HS-27A (cell line): ENCODE measurements at regions not wholly inside any gene's neighbourhood (a gene's known extent, or its start where the extent isn't known, plus 50 kb on each side); places are given as distances from the start of the nearest gene placed in this dataset.
"Not testable (repeated sequence)": the region's sequence is repeated elsewhere in the genome, so short reads cannot be mapped to it uniquely, and the experiment has no call there.

ENCODE experiments used
- DNase-seq: peaks from one replicate; pipeline ENCODE4 v3.0.0-alpha.2; 2012; ENCODE audit warnings: low read depth, missing footprints

- no peak for DNase-seq
These were observed 50.3 kb upstream of the ATP6AP2 start for GRCh38 chrX:40530509-40530908.

GRCh38 chrX:40527543-40527942 is 53.2 kb upstream of the ATP6AP2 start:
- no peak for DNase-seq

- DNase-seq, result no peak
These were observed 54.4 kb upstream of the ATP6AP2 start for GRCh38 chrX:40526412-40526811.

- not testable (repeated sequence) for DNase-seq
These were observed 54.9 kb upstream of the ATP6AP2 start for GRCh38 chrX:40525901-40526300.

GRCh38 chrX:40524423-40524822 is 56.3 kb upstream of the ATP6AP2 start:
- no peak for DNase-seq

GRCh38 chrX:40523852-40524251 is 56.9 kb upstream of the ATP6AP2 start:
- DNase-seq, result no peak

GRCh38 chrX:40521868-40522450 is 58.8 kb upstream of the ATP6AP2 start:
- no peak for DNase-seq

GRCh38 chrX:40514376-40514775 is 66.4 kb upstream of the ATP6AP2 start:
- no peak for DNase-seq

- no peak for DNase-seq
These were observed 66.9 kb upstream of the ATP6AP2 start for GRCh38 chrX:40513835-40514234.

GRCh38 chrX:40513012-40513411 is 67.8 kb upstream of the ATP6AP2 start:
- DNase-seq, result no peak

- DNase-seq, result no peak
These were observed 69.5 kb upstream of the ATP6AP2 start for GRCh38 chrX:40511258-40511657.

- no peak for DNase-seq
These were observed 72.2 kb upstream of the ATP6AP2 start for GRCh38 chrX:40508560-40508959.

GRCh38 chrX:40506201-40506985 is 74.4 kb upstream of the ATP6AP2 start:
- no peak for DNase-seq

GRCh38 chrX:40504801-40505605 is 75.8 kb upstream of the ATP6AP2 start:
- DNase-seq, result peak; percentile 29

- no peak for DNase-seq
These were observed 77.7 kb upstream of the ATP6AP2 start for GRCh38 chrX:40503094-40503493.

GRCh38 chrX:40502688-40503087 is 78.1 kb upstream of the ATP6AP2 start:
- no peak for DNase-seq

- no peak for DNase-seq
These were observed 79.5 kb upstream of the ATP6AP2 start for GRCh38 chrX:40501164-40501855.

GRCh38 chrX:40496728-40497127 is 84.0 kb upstream of the ATP6AP2 start:
- no peak for DNase-seq

GRCh38 chrX:40495659-40496058 is 85.1 kb upstream of the ATP6AP2 start:
- no peak for DNase-seq

- DNase-seq, result no peak
These were observed 86.8 kb upstream of the ATP6AP2 start for GRCh38 chrX:40494005-40494404.

GRCh38 chrX:40488296-40488695 is 92.5 kb upstream of the ATP6AP2 start:
- no peak for DNase-seq

GRCh38 chrX:40485973-40486372 is 94.8 kb upstream of the ATP6AP2 start:
- no peak for DNase-seq
